Brain microvascular endothelial cell (primary cell): ENCODE measurements at regions not wholly inside any gene's neighbourhood (a gene's known extent, or its start where the extent isn't known, plus 50 kb on each side); places are given as distances from the start of the nearest gene placed in this dataset.

Source experiments
- DNase-seq: peaks from one replicate; pipeline ENCODE4 v3.0.0-alpha.2; 2020
- H3K27ac ChIP-seq: fragments of 250-450 bp; sonication (Bioruptor Pico); 2 replicates; pipeline ENCODE4 v1.5.1; 2020; ENCODE audit warnings: mild to moderate bottlenecking, moderate library complexity
- H3K27me3 ChIP-seq: fragments of 250-450 bp; sonication (Bioruptor Pico); replicated peaks from 2 replicates; pipeline ENCODE4 v1.5.1; 2020; ENCODE audit warnings: mild to moderate bottlenecking
- H3K36me3 ChIP-seq: fragments of 250-450 bp; sonication (Bioruptor Pico); replicated peaks from 2 replicates; pipeline ENCODE4 v1.5.1; 2020; ENCODE audit warnings: mild to moderate bottlenecking
- H3K4me3 ChIP-seq: 2 replicates; pipeline ENCODE4 v1.5.1; 2011; ENCODE audit warnings: low read depth, mild to moderate bottlenecking, control low read depth, low read length, moderate library complexity
- CTCF ChIP-seq: IDR thresholded peaks from 2 replicates; pipeline ENCODE4 v1.5.1; 2011; ENCODE audit warnings: low read depth, mild to moderate bottlenecking, moderate library complexity, low read length, control low read depth, inconsistent platforms; ENCODE audit errors: missing control alignments
- in situ Hi-C: cut with HindIII; loops from 2 replicates; pipeline ENCODE4 v1.10.0; 2017; ENCODE audit warnings: low sequenced_read_pairs, low pct_ligation_motif_present

DNA sequence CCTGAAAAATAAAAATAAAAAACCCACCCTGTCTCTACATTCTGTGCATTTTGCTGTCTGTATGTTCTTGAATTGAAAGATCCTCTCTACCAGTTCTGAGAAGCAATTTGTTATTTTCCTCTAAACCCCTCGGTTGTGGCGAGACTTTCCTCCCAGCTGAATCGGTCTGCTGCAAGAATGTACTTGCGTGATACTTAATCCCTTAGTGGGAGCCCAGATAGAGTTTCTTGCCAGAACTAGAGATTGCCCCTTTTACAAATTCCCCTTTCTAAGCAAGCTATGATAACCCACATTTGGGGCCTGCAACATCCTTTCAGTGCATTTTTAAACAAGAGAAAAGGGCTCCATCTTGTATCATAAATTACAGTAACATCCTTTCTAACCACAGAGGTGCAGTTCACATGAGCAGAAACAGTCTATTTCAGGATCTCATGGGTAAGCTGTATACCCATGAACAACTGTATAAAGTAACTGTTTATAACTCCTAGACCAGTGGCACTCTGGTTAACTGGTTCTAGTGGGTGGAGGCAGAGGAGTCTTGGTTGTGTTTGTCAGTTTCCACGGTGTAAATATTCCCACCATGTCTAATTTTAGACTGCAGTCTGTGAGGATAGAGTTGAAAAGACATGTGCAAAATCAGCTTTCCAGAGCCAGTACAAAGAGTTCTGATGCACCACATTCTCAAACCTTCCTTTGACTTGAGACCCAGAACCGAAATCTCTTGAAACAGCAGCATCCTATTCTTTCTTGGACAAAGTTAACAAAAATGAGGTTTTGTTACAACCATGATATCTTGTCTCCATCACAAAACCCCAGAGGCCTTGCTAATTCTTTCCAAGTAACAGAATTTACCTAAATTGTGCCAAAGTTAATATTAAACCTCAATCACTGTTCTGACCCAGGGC, 113.1 kb upstream of the ZNF217 start:
- in situ Hi-C loops = no loop called here
- peak; percentile 14 for DNase-seq
- H3K27ac ChIP-seq = peak overlapping the region; percentile 38
- no peaks in the 10 kb centered on the region for H3K27me3 ChIP-seq
- no peak overlapping the region for H3K4me3 ChIP-seq
- no peaks in the 10 kb centered on the region for H3K36me3 ChIP-seq
- TF ChIP-seq CTCF = no peak

- H3K4me3 ChIP-seq = no peak overlapping the region
- TF ChIP-seq CTCF = no peak
- in situ Hi-C loops = no loop called here
- H3K36me3 ChIP-seq = no peaks in the 10 kb centered on the region
- peak overlapping the region; percentile 38 for H3K27ac ChIP-seq
- DNase-seq = no peak
- H3K27me3 ChIP-seq = no peaks in the 10 kb centered on the region
These were observed 112.4 kb upstream of the ZNF217 start for GRCh38 chr20:53706008-53706465.

GRCh38 chr20:53702617-53703016, 109.0 kb upstream of the ZNF217 start:
- no peak for TF ChIP-seq CTCF
- no peak for DNase-seq
- Histone ChIP-seq H3K27me3 (no peaks in the 10 kb centered on the region), H3K36me3 (no peaks in the 10 kb centered on the region), H3K4me3 (no peak overlapping the region), H3K27ac (no peak overlapping the region)
- in situ Hi-C loops = no loop called here

DNA sequence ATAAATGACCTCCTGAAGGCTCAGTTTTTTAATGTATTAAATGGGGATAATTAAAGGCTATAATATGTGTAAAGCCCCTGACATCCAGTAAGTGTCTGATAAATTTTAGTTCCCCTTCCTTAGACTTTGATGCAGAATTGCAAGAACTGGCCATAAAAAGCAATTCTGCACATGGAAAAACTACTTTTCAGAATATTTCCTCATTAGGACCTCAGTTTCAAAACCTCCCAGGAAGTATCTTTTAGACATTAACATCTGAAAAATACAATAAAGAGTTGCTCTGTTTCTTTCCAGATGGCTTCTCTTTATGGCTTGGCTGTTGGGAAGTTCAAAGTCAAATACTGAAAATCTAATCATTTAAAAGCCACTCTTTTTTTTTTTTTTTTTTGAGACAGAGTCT, 106.3 kb upstream of the ZNF217 start:
- in situ Hi-C loops = no loop called here
- H3K27me3 ChIP-seq = no peaks in the 10 kb centered on the region
- no peak for TF ChIP-seq CTCF
- no peak overlapping the region for H3K4me3 ChIP-seq
- no peaks in the 10 kb centered on the region for H3K36me3 ChIP-seq
- H3K27ac ChIP-seq = no peak overlapping the region
- no peak for DNase-seq

DNA sequence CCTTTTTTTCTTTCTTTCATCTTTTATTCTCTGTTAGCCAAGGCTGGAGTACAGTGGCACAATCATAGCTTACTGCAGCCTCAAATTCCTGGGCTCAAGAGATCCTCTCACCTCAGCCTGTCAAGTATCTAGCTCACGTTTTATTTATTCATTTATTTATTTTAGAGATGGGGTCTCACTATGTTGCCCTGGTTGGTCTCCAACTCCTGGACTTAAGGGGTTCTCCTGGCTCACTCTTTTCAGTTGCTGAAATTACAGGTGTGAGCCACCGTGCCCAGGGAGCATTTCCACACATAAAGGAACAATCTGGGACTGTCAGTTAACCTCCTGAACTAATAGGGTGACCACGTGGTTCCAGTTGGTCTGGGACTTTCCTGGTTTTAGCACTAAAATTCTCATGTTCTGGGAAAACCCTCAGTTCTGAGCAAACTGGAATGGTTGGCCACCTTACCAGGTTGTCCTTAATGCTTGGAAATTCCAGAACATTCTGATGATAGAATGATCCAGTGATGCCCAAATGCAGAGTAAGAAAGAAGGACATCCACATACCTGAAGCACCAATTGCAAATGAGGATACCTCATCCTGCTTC, 105.5 kb upstream of the ZNF217 start:
- in situ Hi-C loops = no loop called here
- no peak overlapping the region for H3K27ac ChIP-seq
- no peaks in the 10 kb centered on the region for H3K36me3 ChIP-seq
- no peak for TF ChIP-seq CTCF
- no peak overlapping the region for H3K4me3 ChIP-seq
- no peak for DNase-seq
- H3K27me3 ChIP-seq = no peaks in the 10 kb centered on the region
